ENCODE measurements at regions not wholly inside any gene's neighbourhood (a gene's known extent, or its start where the extent isn't known, plus 50 kb on each side); places are given as distances from the start of the nearest gene placed in this dataset.

- ATAC-seq (no peak), DNase-seq (no peak)
- intact Hi-C loops (cut with micrococcal nuclease) = no loop called here
- CTCF ChIA-PET = interaction anchor here (0.9 to 4.0 kb wide), 4 partner anchors 11 to 400 kb away, joined by 3 to 13 read pairs (median 7); no protein-coding TSS in a partner anchor
- no peak overlapping the region for H3K27ac Mint-ChIP-seq
- peaks cover 3% of the 10 kb centered on the region for H3K4me1 Mint-ChIP-seq (ENCODE audit: low read depth)
- no peaks in the 10 kb centered on the region for H3K9me3 Mint-ChIP-seq
- H3K4me3 Mint-ChIP-seq = no peak overlapping the region
- H3K27me3 Mint-ChIP-seq = no peaks in the 10 kb centered on the region
- POLR2A ChIA-PET = no interaction called here
- H3K36me3 Mint-ChIP-seq (ENCODE audit: low read depth) = no peaks in the 10 kb centered on the region
- TF ChIP-seq CTCF (IDR thresholded peaks at IDR 0.05) = no peak
These were observed 124.5 kb upstream of the CDC42EP3 start for GRCh38 chr2:37795938-37796337.

DNA sequence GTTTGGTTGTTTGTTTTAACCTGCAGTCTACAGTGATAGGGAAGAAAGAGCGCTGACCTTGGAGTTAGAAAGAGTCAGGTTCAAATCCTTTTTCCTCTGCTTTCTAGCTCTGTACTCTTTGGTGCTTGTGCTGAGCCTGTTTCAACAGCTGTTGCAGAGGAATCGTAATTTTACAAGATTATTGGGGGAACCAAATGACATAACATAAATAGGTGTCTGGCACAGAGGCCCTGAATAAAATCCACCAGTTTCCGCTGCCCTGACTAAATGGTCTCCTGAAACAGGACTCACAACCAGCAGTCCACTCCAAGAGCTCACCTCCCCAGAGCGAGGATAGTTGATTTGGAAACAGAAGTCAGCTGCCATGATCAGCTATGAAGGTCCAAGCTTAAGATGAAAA is 125.0 kb upstream of the CDC42EP3 start:
- Mint-ChIP-seq H3K36me3 (ENCODE audit: low read depth) (no peaks in the 10 kb centered on the region), H3K27me3 (no peaks in the 10 kb centered on the region), H3K4me3 (no peak overlapping the region), H3K27ac (no peak overlapping the region), H3K4me1 (ENCODE audit: low read depth) (peaks cover 3% of the 10 kb centered on the region), H3K9me3 (no peaks in the 10 kb centered on the region)
- DNase-seq (no peak), ATAC-seq (no peak)
- POLR2A ChIA-PET = interaction anchor here (0.6 kb wide), 1 partner anchor 81 kb away, joined by 3 read pairs; no protein-coding TSS in a partner anchor
- intact Hi-C loops (cut with micrococcal nuclease) = no loop called here
- no peak for TF ChIP-seq CTCF (IDR thresholded peaks at IDR 0.05)
- CTCF ChIA-PET = interaction anchor here (1.4 to 4.0 kb wide), 4 partner anchors 11 to 400 kb away, joined by 3 to 13 read pairs (median 7); no protein-coding TSS in a partner anchor

DNA sequence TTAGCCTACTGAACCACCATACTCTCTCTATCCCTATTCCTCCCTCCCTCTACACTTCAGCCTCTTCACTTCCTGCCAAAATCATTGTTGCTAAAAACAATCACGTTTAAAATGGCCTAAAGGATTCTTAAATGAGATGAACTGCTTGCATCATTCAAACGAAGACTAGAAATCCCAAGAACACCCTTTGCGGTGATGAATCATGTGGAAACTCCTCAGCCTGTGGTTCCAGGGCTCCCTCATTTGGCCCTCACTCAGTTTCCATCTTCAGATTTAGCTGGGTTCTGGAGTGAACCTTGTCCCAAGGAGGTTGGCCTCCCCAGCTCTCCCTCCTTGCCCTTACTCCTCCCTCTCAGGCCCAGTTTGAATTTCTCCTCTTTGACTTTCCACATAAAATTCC is 125.6 kb upstream of the CDC42EP3 start:
- H3K27ac Mint-ChIP-seq = no peak overlapping the region

DNA sequence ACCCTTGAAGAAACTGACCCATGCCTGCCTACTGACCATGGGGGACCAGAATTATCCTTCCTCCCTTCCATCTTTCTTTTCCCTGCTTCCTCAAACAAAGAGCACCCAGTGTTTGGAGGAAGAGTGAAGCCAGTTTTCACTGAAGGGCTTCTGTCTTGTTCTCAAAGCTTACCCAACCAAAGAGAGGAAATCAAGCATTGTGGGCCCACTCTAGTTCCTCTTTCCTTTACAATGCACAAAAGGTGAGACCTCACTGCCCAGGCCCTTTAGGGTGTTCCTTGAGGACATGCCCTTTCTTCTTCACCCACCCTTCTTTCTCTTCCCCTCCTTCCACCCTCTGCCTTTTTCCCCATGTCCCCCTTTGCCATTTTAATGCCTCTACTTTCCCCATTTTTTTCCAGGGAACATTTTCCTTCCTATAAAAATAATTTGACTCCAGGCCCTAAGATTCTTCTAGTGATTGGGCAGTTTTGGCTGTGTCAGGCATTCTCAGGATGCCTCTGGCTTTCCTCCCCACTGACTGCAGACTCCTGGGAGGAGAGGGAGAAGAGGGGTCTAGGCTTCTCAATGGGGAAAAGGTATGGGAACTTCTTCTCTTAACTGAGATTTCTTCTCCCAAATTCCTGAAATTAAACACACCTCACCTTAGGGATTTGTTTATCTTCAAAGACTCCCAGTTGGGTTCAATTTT is 126.6 kb upstream of the RMDN2 start:
- Mint-ChIP-seq H3K27ac (no peak overlapping the region), H3K4me1 (ENCODE audit: low read depth) (peaks cover 3% of the 10 kb centered on the region), H3K27me3 (no peaks in the 10 kb centered on the region), H3K9me3 (no peaks in the 10 kb centered on the region), H3K36me3 (ENCODE audit: low read depth) (no peaks in the 10 kb centered on the region), H3K4me3 (no peak overlapping the region)
- no peak for TF ChIP-seq CTCF (IDR thresholded peaks at IDR 0.05)
- CTCF ChIA-PET = interaction anchor here (4.0 kb wide), 1 partner anchor 402 kb away, joined by 13 read pairs; no protein-coding TSS in a partner anchor
- DNase-seq (no peak), ATAC-seq (no peak)
- POLR2A ChIA-PET = interaction anchor here (0.6 to 0.7 kb wide), 2 partner anchors 87 to 711 kb away, joined by 3 read pairs; no protein-coding TSS in a partner anchor
- intact Hi-C loops (cut with micrococcal nuclease) = no loop called here

More for the DNA sequence above, 125.6 kb upstream of the CDC42EP3 start:
- ChIA-PET POLR2A (interaction anchor here (0.6 kb wide), 1 partner anchor 80 kb away, joined by 3 read pairs; no protein-coding TSS in a partner anchor), CTCF (interaction anchor here (1.4 to 4.0 kb wide), 2 partner anchors 383 to 401 kb away, joined by 3 to 13 read pairs; no protein-coding TSS in a partner anchor)
- no peak for ATAC-seq
- Mint-ChIP-seq H3K36me3 (ENCODE audit: low read depth) (no peaks in the 10 kb centered on the region), H3K27me3 (no peaks in the 10 kb centered on the region), H3K4me1 (ENCODE audit: low read depth) (peaks cover 3% of the 10 kb centered on the region), H3K9me3 (no peaks in the 10 kb centered on the region), H3K4me3 (no peak overlapping the region)
- no peak for TF ChIP-seq CTCF (IDR thresholded peaks at IDR 0.05)
- intact Hi-C loops (cut with micrococcal nuclease) = no loop called here
- DNase-seq = no peak
